ENCODE measurements at regions not wholly inside any gene's neighbourhood (a gene's known extent, or its start where the extent isn't known, plus 50 kb on each side); places are given as distances from the start of the nearest gene placed in this dataset.

- Histone ChIP-seq H3K27me3 (replicated peaks; ENCODE audit: control insufficient read depth, insufficient read depth, low read length) (no peaks in the 10 kb centered on the region), H3K4me3 (replicated peaks; ENCODE audit: low read depth, low read length) (no peak overlapping the region), H3K36me3 (ENCODE audit: control insufficient read depth, insufficient read depth, low read length) (no peaks in the 10 kb centered on the region)
- no peak for DNase-seq (ENCODE audit: extremely low read depth, insufficient read length)
- TF ChIP-seq, protein P1, sequence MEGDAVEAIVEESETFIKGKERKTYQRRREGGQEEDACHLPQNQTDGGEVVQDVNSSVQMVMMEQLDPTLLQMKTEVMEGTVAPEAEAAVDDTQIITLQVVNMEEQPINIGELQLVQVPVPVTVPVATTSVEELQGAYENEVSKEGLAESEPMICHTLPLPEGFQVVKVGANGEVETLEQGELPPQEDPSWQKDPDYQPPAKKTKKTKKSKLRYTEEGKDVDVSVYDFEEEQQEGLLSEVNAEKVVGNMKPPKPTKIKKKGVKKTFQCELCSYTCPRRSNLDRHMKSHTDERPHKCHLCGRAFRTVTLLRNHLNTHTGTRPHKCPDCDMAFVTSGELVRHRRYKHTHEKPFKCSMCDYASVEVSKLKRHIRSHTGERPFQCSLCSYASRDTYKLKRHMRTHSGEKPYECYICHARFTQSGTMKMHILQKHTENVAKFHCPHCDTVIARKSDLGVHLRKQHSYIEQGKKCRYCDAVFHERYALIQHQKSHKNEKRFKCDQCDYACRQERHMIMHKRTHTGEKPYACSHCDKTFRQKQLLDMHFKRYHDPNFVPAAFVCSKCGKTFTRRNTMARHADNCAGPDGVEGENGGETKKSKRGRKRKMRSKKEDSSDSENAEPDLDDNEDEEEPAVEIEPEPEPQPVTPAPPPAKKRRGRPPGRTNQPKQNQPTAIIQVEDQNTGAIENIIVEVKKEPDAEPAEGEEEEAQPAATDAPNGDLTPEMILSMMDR (IDR thresholded peaks at IDR 0.05; ENCODE audit: insufficient read depth, low read length, poor library complexity, severe bottlenecking): no peak
Measured at GRCh38 chr12:91620422-91620821, 437.8 kb upstream of the DCN start.

DNA sequence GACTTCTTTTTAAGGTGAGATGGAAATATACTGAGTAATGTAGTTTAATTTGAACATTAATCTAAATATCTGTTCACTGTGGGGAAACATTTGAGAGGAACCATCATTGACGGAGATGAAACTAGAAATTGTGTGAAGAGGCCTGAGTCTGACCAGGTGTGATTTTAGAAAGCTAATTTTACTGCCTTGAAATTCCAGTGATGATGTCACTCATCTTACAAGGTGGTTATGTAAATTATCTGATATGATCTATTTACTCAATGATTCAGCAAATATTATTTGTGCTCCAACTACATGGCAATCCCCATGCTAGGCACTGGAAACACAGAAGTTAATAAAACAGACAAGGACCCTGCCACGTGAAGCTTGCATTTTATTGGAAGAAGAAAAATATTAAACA lies 435.7 kb upstream of the DCN start:
- H3K36me3 ChIP-seq (ENCODE audit: control insufficient read depth, insufficient read depth, low read length): no peaks in the 10 kb centered on the region
- TF ChIP-seq, protein P1 (IDR thresholded peaks at IDR 0.05; ENCODE audit: insufficient read depth, low read length, poor library complexity, severe bottlenecking): no peak
- no peaks in the 10 kb centered on the region for H3K27me3 ChIP-seq (replicated peaks; ENCODE audit: control insufficient read depth, insufficient read depth, low read length)
- no peak for DNase-seq (ENCODE audit: extremely low read depth, insufficient read length)
- H3K4me3 ChIP-seq (replicated peaks; ENCODE audit: low read depth, low read length): no peak overlapping the region

DNA sequence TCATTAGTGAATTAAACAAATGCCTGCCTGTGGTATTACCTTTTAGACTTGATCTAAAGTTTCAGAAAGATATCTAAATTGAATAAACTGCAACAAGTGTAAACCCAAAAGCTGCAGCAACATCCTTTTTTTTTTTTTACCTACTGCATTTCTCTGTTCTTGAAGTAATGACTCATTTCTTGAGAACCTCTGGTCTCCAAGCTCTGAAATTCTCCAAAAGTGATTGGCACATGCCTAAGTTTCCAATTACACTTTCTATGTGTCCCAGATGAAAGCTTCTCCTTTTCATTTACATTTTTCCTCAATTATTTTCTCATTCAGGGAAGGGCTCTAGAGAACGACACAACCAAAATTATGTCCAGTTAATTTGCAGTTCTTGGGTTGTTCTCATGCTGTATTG lies 435.2 kb upstream of the DCN start:
- Histone ChIP-seq H3K4me3 (replicated peaks; ENCODE audit: low read depth, low read length) (no peak overlapping the region), H3K27me3 (replicated peaks; ENCODE audit: control insufficient read depth, insufficient read depth, low read length) (no peaks in the 10 kb centered on the region), H3K36me3 (ENCODE audit: control insufficient read depth, insufficient read depth, low read length) (no peaks in the 10 kb centered on the region)
- TF ChIP-seq, protein P1 (IDR thresholded peaks at IDR 0.05; ENCODE audit: insufficient read depth, low read length, poor library complexity, severe bottlenecking): no peak
- no peak for DNase-seq (ENCODE audit: extremely low read depth, insufficient read length)

DNA sequence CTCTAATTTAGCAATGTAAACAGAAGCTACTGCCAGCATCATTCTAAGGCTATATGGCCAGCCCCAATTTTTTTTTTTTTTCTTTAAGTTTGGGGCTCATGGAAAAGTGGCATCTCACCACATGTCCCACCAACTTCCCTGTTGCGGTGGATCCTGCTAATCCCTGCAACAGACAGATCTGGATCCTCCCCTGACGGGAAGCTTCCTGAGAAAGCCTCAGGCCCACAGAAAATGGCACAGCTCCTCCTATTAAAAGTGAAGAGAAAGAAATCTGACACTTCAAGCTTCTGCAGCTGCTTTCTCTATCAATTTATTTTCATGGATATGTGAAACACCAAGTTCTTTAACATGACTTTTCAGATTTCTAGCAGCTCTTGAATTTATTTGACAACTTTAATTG lies 433.8 kb upstream of the DCN start:
- no peak overlapping the region for H3K4me3 ChIP-seq (replicated peaks; ENCODE audit: low read depth, low read length)
- DNase-seq (ENCODE audit: extremely low read depth, insufficient read length): no peak
- H3K36me3 ChIP-seq (ENCODE audit: control insufficient read depth, insufficient read depth, low read length): no peaks in the 10 kb centered on the region
- H3K27me3 ChIP-seq (replicated peaks; ENCODE audit: control insufficient read depth, insufficient read depth, low read length): no peaks in the 10 kb centered on the region
- TF ChIP-seq, protein P1 (IDR thresholded peaks at IDR 0.05; ENCODE audit: insufficient read depth, low read length, poor library complexity, severe bottlenecking): no peak

DNA sequence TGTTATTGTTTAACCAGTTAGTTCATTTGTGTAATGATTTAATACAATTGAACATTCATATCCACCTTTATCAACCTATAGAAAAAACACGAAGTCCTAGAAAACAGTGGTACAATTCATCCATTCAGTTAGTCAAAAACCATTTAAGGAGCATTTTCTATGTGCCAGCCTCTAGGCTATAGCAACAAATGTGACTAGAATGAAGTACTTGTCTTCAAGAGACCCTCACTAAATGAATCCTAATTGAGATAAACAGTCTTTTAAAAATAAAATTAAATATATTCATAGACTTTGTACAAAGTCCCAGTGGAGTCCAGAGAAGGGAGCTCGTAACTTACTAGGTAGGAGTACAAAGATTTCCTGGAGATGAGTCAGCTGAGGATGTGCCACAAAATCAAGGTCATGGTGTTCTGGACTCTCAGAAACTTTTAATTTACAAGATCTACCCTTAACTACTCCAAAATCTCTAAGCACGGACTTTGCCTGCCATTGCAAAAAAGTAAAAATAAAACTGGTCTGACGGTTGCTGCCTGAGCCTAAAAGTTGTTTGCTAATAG lies 430.7 kb upstream of the DCN start:
- no peak for DNase-seq (ENCODE audit: extremely low read depth, insufficient read length)
- Histone ChIP-seq H3K27me3 (replicated peaks; ENCODE audit: control insufficient read depth, insufficient read depth, low read length) (no peaks in the 10 kb centered on the region), H3K4me3 (replicated peaks; ENCODE audit: low read depth, low read length) (no peak overlapping the region), H3K36me3 (ENCODE audit: control insufficient read depth, insufficient read depth, low read length) (no peaks in the 10 kb centered on the region)
- TF ChIP-seq, protein P1 (IDR thresholded peaks at IDR 0.05; ENCODE audit: insufficient read depth, low read length, poor library complexity, severe bottlenecking): no peak

DNA sequence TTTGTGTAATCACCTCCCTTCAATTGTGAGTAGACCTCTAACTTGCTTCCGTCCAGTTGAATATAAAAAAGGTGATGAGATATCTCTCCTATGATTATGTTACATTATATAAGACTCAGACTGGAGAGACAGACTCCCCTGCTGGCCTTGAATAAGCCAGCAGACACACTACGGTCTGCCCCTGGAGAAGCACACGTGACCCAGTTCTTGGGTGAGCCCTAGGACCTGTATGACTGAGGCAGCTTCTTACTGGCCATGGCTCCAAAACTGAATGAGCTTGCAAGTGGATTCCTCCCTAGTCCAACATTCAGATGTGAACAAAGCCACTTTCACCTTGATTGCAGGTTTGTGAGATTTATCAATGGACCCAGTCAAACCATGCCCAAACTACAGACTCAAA lies 427.9 kb upstream of the DCN start:
- DNase-seq (ENCODE audit: extremely low read depth, insufficient read length): no peak
- no peaks in the 10 kb centered on the region for H3K27me3 ChIP-seq (replicated peaks; ENCODE audit: control insufficient read depth, insufficient read depth, low read length)
- H3K4me3 ChIP-seq (replicated peaks; ENCODE audit: low read depth, low read length): no peak overlapping the region
- no peaks in the 10 kb centered on the region for H3K36me3 ChIP-seq (ENCODE audit: control insufficient read depth, insufficient read depth, low read length)
- TF ChIP-seq, protein P1 (IDR thresholded peaks at IDR 0.05; ENCODE audit: insufficient read depth, low read length, poor library complexity, severe bottlenecking): no peak

All from GM06990 (cell line).